ENCODE measurements at regions not wholly inside any gene's neighbourhood (a gene's known extent, or its start where the extent isn't known, plus 50 kb on each side); places are given as distances from the start of the nearest gene placed in this dataset.

- Histone ChIP-seq H3K27me3 (replicated peaks) (no peaks in the 10 kb centered on the region), H3K36me3 (replicated peaks) (no peaks in the 10 kb centered on the region), H3K4me3 (ENCODE audit: low read depth, low read length) (no peak overlapping the region), H3K27ac (no peak overlapping the region)
- in situ Hi-C loops (cut with HindIII; ENCODE audit: low pct_ligation_motif_present, low sequenced_read_pairs), result no loop called here
- TF ChIP-seq CTCF (IDR thresholded peaks at IDR 0.05; ENCODE audit: low read depth, low read length, missing control alignments), result no peak
- DNase-seq, result no peak
Measured at GRCh38 chr6:15032015-15032414, 213.9 kb upstream of the JARID2 start.

GRCh38 chr6:15033850-15034203, 212.0 kb upstream of the JARID2 start:
- in situ Hi-C loops (cut with HindIII; ENCODE audit: low pct_ligation_motif_present, low sequenced_read_pairs), result no loop called here
- TF ChIP-seq CTCF (IDR thresholded peaks at IDR 0.05; ENCODE audit: low read depth, low read length, missing control alignments), result no peak
- Histone ChIP-seq H3K27me3 (replicated peaks) (no peaks in the 10 kb centered on the region), H3K4me3 (ENCODE audit: low read depth, low read length) (no peak overlapping the region), H3K36me3 (replicated peaks) (no peaks in the 10 kb centered on the region), H3K27ac (no peak overlapping the region)
- DNase-seq, result no peak

GRCh38 chr6:15036690-15037245, 209.1 kb upstream of the JARID2 start:
- no peaks in the 10 kb centered on the region for H3K36me3 ChIP-seq (replicated peaks)
- no peaks in the 10 kb centered on the region for H3K27me3 ChIP-seq (replicated peaks)
- H3K4me3 ChIP-seq (ENCODE audit: low read depth, low read length), result no peak overlapping the region
- H3K27ac ChIP-seq, result no peak overlapping the region
- in situ Hi-C loops (cut with HindIII; ENCODE audit: low pct_ligation_motif_present, low sequenced_read_pairs), result no loop called here
- no peak for TF ChIP-seq CTCF (IDR thresholded peaks at IDR 0.05; ENCODE audit: low read depth, low read length, missing control alignments)
- no peak for DNase-seq

- no peaks in the 10 kb centered on the region for H3K36me3 ChIP-seq (replicated peaks)
- no peaks in the 10 kb centered on the region for H3K27me3 ChIP-seq (replicated peaks)
- no peak for DNase-seq
- in situ Hi-C loops (cut with HindIII; ENCODE audit: low pct_ligation_motif_present, low sequenced_read_pairs), result no loop called here
- H3K4me3 ChIP-seq (ENCODE audit: low read depth, low read length), result no peak overlapping the region
- no peak overlapping the region for H3K27ac ChIP-seq
- no peak for TF ChIP-seq CTCF (IDR thresholded peaks at IDR 0.05; ENCODE audit: low read depth, low read length, missing control alignments)
Measured at GRCh38 chr6:15037253-15037652, 208.6 kb upstream of the JARID2 start.

GRCh38 chr6:15038013-15038791, 207.7 kb upstream of the JARID2 start:
- Histone ChIP-seq H3K27ac (no peak overlapping the region), H3K36me3 (replicated peaks) (no peaks in the 10 kb centered on the region), H3K4me3 (ENCODE audit: low read depth, low read length) (no peak overlapping the region), H3K27me3 (replicated peaks) (no peaks in the 10 kb centered on the region)
- in situ Hi-C loops (cut with HindIII; ENCODE audit: low pct_ligation_motif_present, low sequenced_read_pairs), result no loop called here
- DNase-seq, result no peak
- TF ChIP-seq CTCF (IDR thresholded peaks at IDR 0.05; ENCODE audit: low read depth, low read length, missing control alignments), result no peak

GRCh38 chr6:15039136-15039535, 206.7 kb upstream of the JARID2 start:
- no peaks in the 10 kb centered on the region for H3K36me3 ChIP-seq (replicated peaks)
- DNase-seq, result no peak
- TF ChIP-seq CTCF (IDR thresholded peaks at IDR 0.05; ENCODE audit: low read depth, low read length, missing control alignments), result no peak
- H3K4me3 ChIP-seq (ENCODE audit: low read depth, low read length), result no peak overlapping the region
- no peaks in the 10 kb centered on the region for H3K27me3 ChIP-seq (replicated peaks)
- no peak overlapping the region for H3K27ac ChIP-seq
- in situ Hi-C loops (cut with HindIII; ENCODE audit: low pct_ligation_motif_present, low sequenced_read_pairs), result no loop called here
